K562 (cell line): ENCODE measurements at regions not wholly inside any gene's neighbourhood (a gene's known extent, or its start where the extent isn't known, plus 50 kb on each side); places are given as distances from the start of the nearest gene placed in this dataset.

ENCODE experiments used
- ATF1 ChIP-seq, 2 experiments: fragments of 450-650 bp in 1 of 2; IDR thresholded peaks; 2 replicates each; pipeline ENCODE4 v1.6.1; 2016; ENCODE audit warnings: missing compliant biosample characterization in 1 of 2, missing genetic modification characterization in 1 of 2
- CTCF ChIP-seq, 3 experiments: IDR thresholded peaks in 2 of 3; conservative IDR thresholded peaks in 1 of 3; 2 replicates each; pipeline ENCODE4 v1.5.1; 2011 to 2012; ENCODE audit warnings: low read length in 3 of 3, mild to moderate bottlenecking in 3 of 3, control low read depth in 2 of 3, improper control_type of control experiment in 1 of 3, inconsistent platforms in 1 of 3, low read depth in 1 of 3, mixed read lengths in 1 of 3, moderate library complexity in 1 of 3; ENCODE audit not compliant: insufficient read depth in 2 of 3
- CTCFL ChIP-seq: IDR thresholded peaks from 2 replicates; pipeline ENCODE4 v1.6.1; 2011; ENCODE audit warnings: borderline replicate concordance, low read depth, mild to moderate bottlenecking, moderate library complexity, low read length; ENCODE audit not compliant: insufficient read depth, poor library complexity, severe bottlenecking
- ELK1 ChIP-seq: sonication (generic); formaldehyde crosslinking; IDR thresholded peaks from 2 replicates; pipeline ENCODE4 v1.8.1; 2022; ENCODE audit warnings: missing genetic modification reagents
- GABPA ChIP-seq: fragments of 200-800 bp; sonication (Bioruptor generic); conservative IDR thresholded peaks from 2 replicates; pipeline ENCODE4 v1.6.1; 2016; ENCODE audit warnings: low read depth, missing genetic modification characterization, missing compliant biosample characterization
- MAX ChIP-seq: sonication (generic); formaldehyde crosslinking; IDR thresholded peaks from 2 replicates; pipeline ENCODE4 v1.9.0; 2022; ENCODE audit warnings: mild to moderate bottlenecking, missing genetic modification reagents
- MAZ ChIP-seq, 2 experiments: fragments of 450-650 bp in 1 of 2; sonication (generic) in 1 of 2; formaldehyde crosslinking; IDR thresholded peaks in 1 of 2; conservative IDR thresholded peaks in 1 of 2; 2 replicates each; pipeline versions ENCODE4 v1.4.0 to v1.5.0; 2020; ENCODE audit warnings: mild to moderate bottlenecking in 1 of 2, missing genetic modification reagents in 1 of 2
- SREBF2 ChIP-seq: sonication (generic); formaldehyde crosslinking; IDR thresholded peaks from 2 replicates; pipeline ENCODE4 v1.4.0; 2020; ENCODE audit warnings: mild to moderate bottlenecking, missing genetic modification reagents
- ZBTB7A ChIP-seq: IDR thresholded peaks from 2 replicates; pipeline ENCODE4 v1.6.1; 2011; ENCODE audit warnings: low read depth, mild to moderate bottlenecking, low read length, moderate library complexity, borderline replicate concordance; ENCODE audit not compliant: control insufficient read depth
- ZFP36 ChIP-seq: fragments of 150-350 bp; IDR thresholded peaks from 2 replicates; pipeline ENCODE4 v1.6.1; 2018; ENCODE audit warnings: low read length, low read depth; ENCODE audit not compliant: partially characterized antibody

- no peak for TF ChIP-seq ZFP36
- TF ChIP-seq CTCFL = no peak
- TF ChIP-seq MAX (CRISPR knock-in tag) = no peak
- no peak for TF ChIP-seq CTCF (IDR thresholded peaks at IDR 0.05 in 2 of 3, conservative IDR thresholded peaks at IDR 0.05 in 1 of 3; ENCODE audit: insufficient read depth in 2 of 3, low read depth in 1 of 3, low read length in 3 of 3)
- TF ChIP-seq ATF1 (CRISPR knock-in tag; IDR thresholded peaks at IDR 0.05) = no peak
- no peak for TF ChIP-seq ATF1 (tag; IDR thresholded peaks at IDR 0.05)
- TF ChIP-seq ELK1 = no peak
- no peak for TF ChIP-seq GABPA (tag)
- no peak for TF ChIP-seq ZBTB7A
- TF ChIP-seq SREBF2 = no peak
- TF ChIP-seq MAZ (CRISPR knock-in tag; conservative IDR thresholded peaks at IDR 0.05 in 1 of 2, IDR thresholded peaks at IDR 0.05 in 1 of 2) = no peak
Observed at GRCh38 chr9:129478461-129478860, 142.4 kb downstream of the C9orf50 start.
